Uterus (tissue), 2 donors: ENCODE measurements at regions not wholly inside any gene's neighbourhood (a gene's known extent, or its start where the extent isn't known, plus 50 kb on each side); places are given as distances from the start of the nearest gene placed in this dataset.
"Not testable (repeated sequence)": the region's sequence is repeated elsewhere in the genome, so short reads cannot be mapped to it uniquely, and the experiment has no call there.

ENCODE experiments used
- CTCF ChIP-seq, 4 experiments: fragments of 200-600 bp in 2 of 4; fragments of 450-650 bp in 2 of 4; sonication (generic) in 2 of 4; IDR thresholded peaks; one replicate each; pipeline ENCODE4 v1.5.1; 2016 to 2019; ENCODE audit warnings: antibody characterized with exemption in 4 of 4, mild to moderate bottlenecking in 2 of 4, moderate library complexity in 1 of 4
- POLR2A ChIP-seq, 2 donors: fragments of 450-650 bp; IDR thresholded peaks; one replicate each; pipeline ENCODE4 v1.6.1; 2016; ENCODE audit warnings: antibody characterized with exemption in 2 of 2, mild to moderate bottlenecking in 1 of 2, moderate library complexity in 1 of 2

GRCh38 chr9:85814800-85815199, 73.0 kb upstream of the AGTPBP1 start:
- not testable (repeated sequence) for TF ChIP-seq POLR2A, CTCF (IDR thresholded peaks at IDR 0.05)
